Natural killer cell (primary cell): ENCODE measurements at regions not wholly inside any gene's neighbourhood (a gene's known extent, or its start where the extent isn't known, plus 50 kb on each side); places are given as distances from the start of the nearest gene placed in this dataset.

Experiments used
- ATAC-seq, 3 donors: fragments of 150-1000 bp in 2 of 3; fragments of 200-7000 bp in 1 of 3; cut with Tn5 transposase; 1 replicate in 1 of 3; 2 replicates in 2 of 3; pipeline ENCODE4 v1.10.0; 2021; ENCODE audit warnings: mild to moderate bottlenecking in 2 of 3, moderate library complexity in 2 of 3
- DNase-seq, 2 donors: peaks; one replicate each; pipeline versions ENCODE4 v3.0.0 to v3.0.0-alpha.2; 2013 to 2021; ENCODE audit warnings: mixed read lengths in 1 of 2
- H3K27ac ChIP-seq: one replicate; pipeline ENCODE4 v1.5.1; 2013; ENCODE audit warnings: mild to moderate bottlenecking, low read length
- H3K27me3 ChIP-seq: one replicate; pipeline ENCODE4 v1.6.1; 2013; ENCODE audit warnings: low read length; ENCODE audit not compliant: control insufficient read depth, insufficient read depth
- H3K36me3 ChIP-seq: one replicate; pipeline ENCODE4 v1.6.1; 2013; ENCODE audit warnings: low read length; ENCODE audit not compliant: control insufficient read depth, insufficient read depth
- H3K4me1 ChIP-seq: one replicate; pipeline ENCODE4 v1.6.1; 2013; ENCODE audit warnings: low read length; ENCODE audit not compliant: control insufficient read depth, insufficient read depth
- H3K4me3 ChIP-seq: one replicate; pipeline ENCODE4 v1.5.1; 2013; ENCODE audit warnings: low read length
- H3K9me3 ChIP-seq: one replicate; pipeline ENCODE4 v1.6.1; 2013; ENCODE audit warnings: low read length; ENCODE audit not compliant: control insufficient read depth, insufficient read depth
- H3K27ac Mint-ChIP-seq, 2 donors: one replicate each; pipeline ENCODE4 v1.8.0; 2022; ENCODE audit warnings: mild to moderate bottlenecking in 2 of 2, mixed read lengths in 2 of 2, moderate library complexity in 1 of 2
- H3K27me3 Mint-ChIP-seq, 2 donors: one replicate each; pipeline ENCODE4 v1.8.0; 2022; ENCODE audit warnings: low read depth in 2 of 2, mixed read lengths in 2 of 2
- H3K36me3 Mint-ChIP-seq: one replicate; pipeline ENCODE4 v1.8.0; 2022; ENCODE audit warnings: mixed read lengths
- H3K4me1 Mint-ChIP-seq, 2 donors: one replicate each; pipeline ENCODE4 v1.8.0; 2022; ENCODE audit warnings: mixed read lengths in 2 of 2
- H3K4me3 Mint-ChIP-seq: one replicate; pipeline ENCODE4 v1.8.0; 2022; ENCODE audit warnings: mild to moderate bottlenecking, moderate library complexity, mixed read lengths
- H3K9me3 Mint-ChIP-seq, 2 donors: one replicate each; pipeline ENCODE4 v1.8.0; 2022; ENCODE audit warnings: mixed read lengths in 2 of 2
- CTCF ChIP-seq: fragments of 200-600 bp; IDR thresholded peaks from one replicate; pipeline ENCODE4 v1.8.0; 2022; ENCODE audit warnings: antibody characterized with exemption
- WGBS: methylation state at CpG from one replicate; pipeline ENCODE4 v1.1.7; 2013; ENCODE audit warnings: missing lambda C conversion rate; ENCODE audit not compliant: insufficient coverage; 5-methylcytosine and 5-hydroxymethylcytosine counted together
- intact Hi-C: fragments of 100-400 bp; cut with micrococcal nuclease; formaldehyde crosslinking; loops from one replicate; pipeline ENCODE4 v1.14.2; 2022

GRCh38 chr13:99063952-99064351 lies 86.1 kb upstream of the DOCK9 start:
- H3K4me3 ChIP-seq: no peak overlapping the region
- no peaks in the 10 kb centered on the region for H3K27me3 ChIP-seq
- no peaks in the 10 kb centered on the region for H3K9me3 ChIP-seq
- peaks cover 16% of the 10 kb centered on the region for H3K4me1 ChIP-seq
- Mint-ChIP-seq H3K27ac (no peak overlapping the region), H3K4me1 (peaks cover 49 to 54% of the 10 kb centered on the region in 2 donors), H3K4me3 (no peak overlapping the region), H3K9me3 (no peaks in the 10 kb centered on the region), H3K36me3 (peaks cover 7% of the 10 kb centered on the region), H3K27me3 (peaks cover 23% of the 10 kb centered on the region in 2 donors)
- no peak overlapping the region for H3K27ac ChIP-seq
- intact Hi-C loops: no loop called here
- no peaks in the 10 kb centered on the region for H3K36me3 ChIP-seq
- ATAC-seq: no peak
- no peak for DNase-seq
- no CpG with 5 or more reads among the region's 1 CpG for WGBS
- no peak for TF ChIP-seq CTCF

DNA sequence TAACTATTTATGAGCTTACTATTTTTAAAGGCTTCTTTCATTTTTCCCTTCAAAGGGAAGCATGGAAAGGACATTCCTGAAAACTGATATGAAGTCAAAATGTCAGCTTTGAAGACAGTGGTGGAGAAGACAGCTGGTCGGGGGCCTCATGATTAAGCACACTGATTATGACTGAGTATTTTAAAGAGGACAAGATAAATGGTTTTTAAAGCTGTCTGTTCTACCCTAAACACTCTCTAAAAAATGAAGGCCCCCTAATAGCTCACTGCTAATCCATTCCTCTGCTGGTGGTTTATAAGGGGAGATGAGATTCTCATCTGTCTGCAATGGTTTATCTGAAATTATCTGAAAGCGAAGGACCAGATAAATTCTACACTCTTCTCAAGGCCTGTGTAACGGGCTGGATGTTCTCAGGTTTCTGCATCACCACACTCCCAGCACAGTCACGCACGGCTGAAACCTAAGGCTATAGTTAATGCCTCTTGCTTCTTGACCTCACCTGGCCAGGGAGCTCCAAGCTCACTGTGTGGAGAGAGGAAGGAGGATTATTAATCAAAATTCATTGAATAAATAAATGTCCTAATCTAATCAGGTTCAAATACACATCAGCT lies 86.9 kb upstream of the DOCK9 start:
- H3K4me3 ChIP-seq: no peak overlapping the region
- no peaks in the 10 kb centered on the region for H3K9me3 Mint-ChIP-seq
- H3K27ac Mint-ChIP-seq: peak overlapping the region in 1 of 2 donors; percentile 37
- no peaks in the 10 kb centered on the region for H3K27me3 ChIP-seq
- no peak for ATAC-seq
- H3K4me1 Mint-ChIP-seq: peaks cover 41 to 46% of the 10 kb centered on the region in 2 donors
- H3K4me1 ChIP-seq: peaks cover 13% of the 10 kb centered on the region
- H3K36me3 ChIP-seq: no peaks in the 10 kb centered on the region
- WGBS: 93% methylated on average over 5 of the region's 5 CpGs
- intact Hi-C loops: no loop called here
- H3K27ac ChIP-seq: no peak overlapping the region
- TF ChIP-seq CTCF: no peak
- peaks cover 16 to 18% of the 10 kb centered on the region in 2 donors for H3K27me3 Mint-ChIP-seq
- no peak for DNase-seq
- H3K36me3 Mint-ChIP-seq: peaks cover 7% of the 10 kb centered on the region
- H3K4me3 Mint-ChIP-seq: no peak overlapping the region
- H3K9me3 ChIP-seq: no peaks in the 10 kb centered on the region

- intact Hi-C loops: loop anchor here (2.0 kb wide), 1 partner anchor 19 kb away; no protein-coding TSS in a partner anchor
- Histone ChIP-seq H3K36me3 (no peaks in the 10 kb centered on the region), H3K27ac (peak overlapping the region; percentile 39), H3K27me3 (no peaks in the 10 kb centered on the region), H3K4me1 (peaks cover 13% of the 10 kb centered on the region), H3K9me3 (no peaks in the 10 kb centered on the region), H3K4me3 (no peak overlapping the region)
- DNase-seq: no peak
- H3K27ac Mint-ChIP-seq: peak overlapping the region; percentile 37 to 70
- peaks cover 16 to 18% of the 10 kb centered on the region in 2 donors for H3K27me3 Mint-ChIP-seq
- H3K36me3 Mint-ChIP-seq: peaks cover 7% of the 10 kb centered on the region
- no peak for TF ChIP-seq CTCF
- H3K9me3 Mint-ChIP-seq: no peaks in the 10 kb centered on the region
- H3K4me1 Mint-ChIP-seq: peaks cover 41 to 45% of the 10 kb centered on the region in 2 donors
- ATAC-seq: no peak
- WGBS: 96% methylated on average over 6 of the region's 7 CpGs
- H3K4me3 Mint-ChIP-seq: peak overlapping the region; percentile 82
Measured at GRCh38 chr13:99065235-99066015, 87.6 kb upstream of the DOCK9 start.
